ENCODE measurements at regions not wholly inside any gene's neighbourhood (a gene's known extent, or its start where the extent isn't known, plus 50 kb on each side); places are given as distances from the start of the nearest gene placed in this dataset.

GRCh38 chr6:11362564-11362963 is 130.1 kb upstream of the NEDD9 start:
- H2BK12ac ChIP-seq (ENCODE audit: low read length in 2 of 2), result no peak overlapping the region
- no peaks in the 10 kb centered on the region for H3K9me3 ChIP-seq (ENCODE audit: control insufficient read depth, low read length)
- H3K79me1 ChIP-seq (replicated peaks; ENCODE audit: low read length, poor library complexity, severe bottlenecking), result no peaks in the 10 kb centered on the region
- no peak overlapping the region for H3K27ac ChIP-seq (ENCODE audit: low read length, poor library complexity, severe bottlenecking)
- no peak overlapping the region for H4K8ac ChIP-seq (ENCODE audit: low read length)
- no peaks in the 10 kb centered on the region for H3K27me3 ChIP-seq (ENCODE audit: control insufficient read depth in 1 of 2, insufficient read depth in 1 of 2, low read length in 2 of 2)
- H3K4me1 ChIP-seq (ENCODE audit: control insufficient read depth, insufficient read depth, low read depth, low read length), result peaks cover 7% of the 10 kb centered on the region
- H3K9ac ChIP-seq (ENCODE audit: low read length), result no peak overlapping the region
- H3K36me3 ChIP-seq (ENCODE audit: control insufficient read depth in 1 of 2, insufficient read depth in 2 of 2, low read depth in 1 of 2, low read length in 2 of 2), result no peaks in the 10 kb centered on the region
- H2BK15ac ChIP-seq (ENCODE audit: low read depth, poor library complexity, severe bottlenecking), result no peak overlapping the region
- no peak overlapping the region for H3K4me2 ChIP-seq (ENCODE audit: low read length, poor library complexity, severe bottlenecking)
- H2AK5ac ChIP-seq (ENCODE audit: low read length, severe bottlenecking), result no peak overlapping the region
- H3K23ac ChIP-seq (ENCODE audit: low read length in 2 of 2), result no peak overlapping the region
- H2BK5ac ChIP-seq (ENCODE audit: low read depth, low read length, poor library complexity, severe bottlenecking), result no peak overlapping the region
- no peak overlapping the region for H2AFZ ChIP-seq (ENCODE audit: low read depth, low read length)
- H3K18ac ChIP-seq (ENCODE audit: low read depth in 1 of 2, low read length in 2 of 2), result no peak overlapping the region
- DNase-seq, result no peak
- WGBS, result 89% methylated on average over 1 of the region's 1 CpG
- H3K14ac ChIP-seq (ENCODE audit: low read length in 2 of 2), result no peak overlapping the region
- H3K4ac ChIP-seq (ENCODE audit: low read depth in 1 of 2, low read length in 2 of 2), result no peak overlapping the region
- H3K4me3 ChIP-seq (ENCODE audit: insufficient read depth in 1 of 2, low read depth in 1 of 2, low read length in 2 of 2), result no peak overlapping the region
- H4K91ac ChIP-seq (ENCODE audit: low read length), result no peak overlapping the region
- H2BK120ac ChIP-seq (ENCODE audit: low read depth, low read length), result no peak overlapping the region

- no peak overlapping the region for H3K4me3 ChIP-seq (ENCODE audit: insufficient read depth in 1 of 2, low read depth in 1 of 2, low read length in 2 of 2)
- H2BK12ac ChIP-seq (ENCODE audit: low read length in 2 of 2), result peak overlapping the region; percentile 24 to 32
- no peak overlapping the region for H2AFZ ChIP-seq (ENCODE audit: low read depth, low read length)
- no peaks in the 10 kb centered on the region for H3K27me3 ChIP-seq (ENCODE audit: control insufficient read depth in 1 of 2, insufficient read depth in 1 of 2, low read length in 2 of 2)
- H3K4me2 ChIP-seq (ENCODE audit: low read length, poor library complexity, severe bottlenecking), result no peak overlapping the region
- WGBS, result 82% methylated on average over 4 of the region's 4 CpGs
- no peaks in the 10 kb centered on the region for H3K36me3 ChIP-seq (ENCODE audit: control insufficient read depth in 1 of 2, insufficient read depth in 2 of 2, low read depth in 1 of 2, low read length in 2 of 2)
- H2BK5ac ChIP-seq (ENCODE audit: low read depth, low read length, poor library complexity, severe bottlenecking), result no peak overlapping the region
- H3K4ac ChIP-seq (ENCODE audit: low read depth in 1 of 2, low read length in 2 of 2), result no peak overlapping the region
- no peaks in the 10 kb centered on the region for H3K9me3 ChIP-seq (ENCODE audit: control insufficient read depth, low read length)
- no peak overlapping the region for H2AK5ac ChIP-seq (ENCODE audit: low read length, severe bottlenecking)
- H4K8ac ChIP-seq (ENCODE audit: low read length), result no peak overlapping the region
- H2BK120ac ChIP-seq (ENCODE audit: low read depth, low read length), result peak overlapping the region; percentile 57
- H3K27ac ChIP-seq (ENCODE audit: low read length, poor library complexity, severe bottlenecking), result no peak overlapping the region
- H3K23ac ChIP-seq (ENCODE audit: low read length in 2 of 2), result no peak overlapping the region
- DNase-seq, result peak; percentile 53
- peaks cover 3% of the 10 kb centered on the region for H3K4me1 ChIP-seq (ENCODE audit: control insufficient read depth, insufficient read depth, low read depth, low read length)
- H3K14ac ChIP-seq (ENCODE audit: low read length in 2 of 2), result no peak overlapping the region
- H2BK15ac ChIP-seq (ENCODE audit: low read depth, poor library complexity, severe bottlenecking), result no peak overlapping the region
- no peaks in the 10 kb centered on the region for H3K79me1 ChIP-seq (replicated peaks; ENCODE audit: low read length, poor library complexity, severe bottlenecking)
- H3K18ac ChIP-seq (ENCODE audit: low read depth in 1 of 2, low read length in 2 of 2), result peak overlapping the region in 1 of 2 experiments; percentile 26
- no peak overlapping the region for H4K91ac ChIP-seq (ENCODE audit: low read length)
- no peak overlapping the region for H3K9ac ChIP-seq (ENCODE audit: low read length)
Observed at GRCh38 chr6:11358904-11359830, 126.7 kb upstream of the NEDD9 start.

GRCh38 chr6:11357285-11357684 is 124.8 kb upstream of the NEDD9 start:
- no peaks in the 10 kb centered on the region for H3K9me3 ChIP-seq (ENCODE audit: control insufficient read depth, low read length)
- no peak overlapping the region for H3K9ac ChIP-seq (ENCODE audit: low read length)
- H3K36me3 ChIP-seq (ENCODE audit: control insufficient read depth in 1 of 2, insufficient read depth in 2 of 2, low read depth in 1 of 2, low read length in 2 of 2), result no peaks in the 10 kb centered on the region
- H2BK15ac ChIP-seq (ENCODE audit: low read depth, poor library complexity, severe bottlenecking), result no peak overlapping the region
- H2AFZ ChIP-seq (ENCODE audit: low read depth, low read length), result no peak overlapping the region
- no peaks in the 10 kb centered on the region for H3K79me1 ChIP-seq (replicated peaks; ENCODE audit: low read length, poor library complexity, severe bottlenecking)
- no peak overlapping the region for H2BK12ac ChIP-seq (ENCODE audit: low read length in 2 of 2)
- H3K27ac ChIP-seq (ENCODE audit: low read length, poor library complexity, severe bottlenecking), result no peak overlapping the region
- WGBS, result 100% methylated on average over 5 of the region's 7 CpGs
- no peak overlapping the region for H4K8ac ChIP-seq (ENCODE audit: low read length)
- no peak overlapping the region for H3K4ac ChIP-seq (ENCODE audit: low read depth in 1 of 2, low read length in 2 of 2)
- no peak overlapping the region for H3K4me3 ChIP-seq (ENCODE audit: insufficient read depth in 1 of 2, low read depth in 1 of 2, low read length in 2 of 2)
- no peak for DNase-seq
- H2BK120ac ChIP-seq (ENCODE audit: low read depth, low read length), result no peak overlapping the region
- no peaks in the 10 kb centered on the region for H3K27me3 ChIP-seq (ENCODE audit: control insufficient read depth in 1 of 2, insufficient read depth in 1 of 2, low read length in 2 of 2)
- no peak overlapping the region for H4K91ac ChIP-seq (ENCODE audit: low read length)
- no peak overlapping the region for H3K18ac ChIP-seq (ENCODE audit: low read depth in 1 of 2, low read length in 2 of 2)
- H2AK5ac ChIP-seq (ENCODE audit: low read length, severe bottlenecking), result no peak overlapping the region
- no peak overlapping the region for H3K14ac ChIP-seq (ENCODE audit: low read length in 2 of 2)
- H3K4me1 ChIP-seq (ENCODE audit: control insufficient read depth, insufficient read depth, low read depth, low read length), result peaks cover 3% of the 10 kb centered on the region
- no peak overlapping the region for H2BK5ac ChIP-seq (ENCODE audit: low read depth, low read length, poor library complexity, severe bottlenecking)
- H3K4me2 ChIP-seq (ENCODE audit: low read length, poor library complexity, severe bottlenecking), result no peak overlapping the region
- no peak overlapping the region for H3K23ac ChIP-seq (ENCODE audit: low read length in 2 of 2)

- Histone ChIP-seq H4K91ac (ENCODE audit: low read length) (no peak overlapping the region), H3K9me3 (ENCODE audit: control insufficient read depth, low read length) (no peaks in the 10 kb centered on the region), H2AFZ (ENCODE audit: low read depth, low read length) (no peak overlapping the region), H3K4me3 (ENCODE audit: insufficient read depth in 1 of 2, low read depth in 1 of 2, low read length in 2 of 2) (no peak overlapping the region), H2BK5ac (ENCODE audit: low read depth, low read length, poor library complexity, severe bottlenecking) (no peak overlapping the region), H4K8ac (ENCODE audit: low read length) (no peak overlapping the region), H3K4me2 (ENCODE audit: low read length, poor library complexity, severe bottlenecking) (no peak overlapping the region), H2BK12ac (ENCODE audit: low read length in 2 of 2) (no peak overlapping the region), H2BK120ac (ENCODE audit: low read depth, low read length) (no peak overlapping the region), H2BK15ac (ENCODE audit: low read depth, poor library complexity, severe bottlenecking) (no peak overlapping the region), H3K18ac (ENCODE audit: low read depth in 1 of 2, low read length in 2 of 2) (no peak overlapping the region), H3K27me3 (ENCODE audit: control insufficient read depth in 1 of 2, insufficient read depth in 1 of 2, low read length in 2 of 2) (no peaks in the 10 kb centered on the region), H3K36me3 (ENCODE audit: control insufficient read depth in 1 of 2, insufficient read depth in 2 of 2, low read depth in 1 of 2, low read length in 2 of 2) (no peaks in the 10 kb centered on the region), H3K23ac (ENCODE audit: low read length in 2 of 2) (no peak overlapping the region), H2AK5ac (ENCODE audit: low read length, severe bottlenecking) (no peak overlapping the region), H3K79me1 (replicated peaks; ENCODE audit: low read length, poor library complexity, severe bottlenecking) (no peaks in the 10 kb centered on the region), H3K14ac (ENCODE audit: low read length in 2 of 2) (no peak overlapping the region), H3K4me1 (ENCODE audit: control insufficient read depth, insufficient read depth, low read depth, low read length) (peaks cover 3% of the 10 kb centered on the region), H3K4ac (ENCODE audit: low read depth in 1 of 2, low read length in 2 of 2) (no peak overlapping the region), H3K27ac (ENCODE audit: low read length, poor library complexity, severe bottlenecking) (no peak overlapping the region), H3K9ac (ENCODE audit: low read length) (no peak overlapping the region)
- 83% methylated on average over 7 of the region's 11 CpGs for WGBS
- DNase-seq, result no peak
Observed at GRCh38 chr6:11356404-11357155, 124.1 kb upstream of the NEDD9 start.
